IMR-90 (cell line): ENCODE measurements at regions not wholly inside any gene's neighbourhood (a gene's known extent, or its start where the extent isn't known, plus 50 kb on each side); places are given as distances from the start of the nearest gene placed in this dataset.

Experiments
- ATAC-seq: fragments of 200-7000 bp; cut with Tn5 transposase; 2 replicates; pipeline ENCODE4 v1.9.1; 2020; ENCODE audit warnings: low read depth, mild to moderate bottlenecking, moderate library complexity
- BruUV-seq: library from RNA; stranded (reverse); fragments of 400-500 nt; replicated peaks from 2 replicates; lab custom pipeline; 2021; lab: Mats Ljungman, UMichigan
- CTCF ChIA-PET: fragments of 300-600 bp; formaldehyde crosslinking; extraction: SDS; loops from one replicate; lab custom pipeline; 2021; ENCODE audit warnings: antibody characterized with exemption; lab: Yijun Ruan, JAX
- POLR2A ChIA-PET: fragments of 300-600 bp; sonication (Branson Sonifier 250); formaldehyde crosslinking; loops from one replicate; lab custom pipeline; 2022; ENCODE audit warnings: antibody characterized with exemption; ENCODE audit not compliant: unreplicated experiment; lab: Charles Lee
- DNase-seq: peaks from one replicate; pipeline ENCODE4 v3.0.0; 2013
- H2AFZ ChIP-seq: replicated peaks from 2 replicates; pipeline ENCODE3; 2013; ENCODE audit warnings: low read length, mild to moderate bottlenecking; ENCODE audit not compliant: poor library complexity
- H2AK5ac ChIP-seq: 2 replicates; pipeline ENCODE4 v1.6.1; 2013; ENCODE audit warnings: low read depth, low read length, inconsistent platforms
- H2AK9ac ChIP-seq: replicated peaks from 2 replicates; pipeline ENCODE3; 2013; ENCODE audit warnings: mild to moderate bottlenecking, low read depth, low read length, moderate library complexity; ENCODE audit not compliant: poor library complexity
- H2BK120ac ChIP-seq: 2 replicates; pipeline ENCODE4 v1.6.1; 2013; ENCODE audit warnings: low read depth, low read length, inconsistent platforms
- H2BK15ac ChIP-seq: 3 replicates; pipeline ENCODE4 v1.6.1; 2013; ENCODE audit warnings: low read depth, low read length, inconsistent platforms
- H2BK20ac ChIP-seq: 2 replicates; pipeline ENCODE4 v1.6.1; 2013; ENCODE audit warnings: low read depth, mild to moderate bottlenecking, inconsistent platforms, low read length, moderate library complexity
- H2BK5ac ChIP-seq: 2 replicates; pipeline ENCODE4 v1.6.1; 2013; ENCODE audit warnings: mild to moderate bottlenecking, low read depth, low read length, inconsistent platforms; ENCODE audit not compliant: poor library complexity, severe bottlenecking
- H3K14ac ChIP-seq: replicated peaks from 2 replicates; pipeline ENCODE4 v1.6.1; 2013; ENCODE audit warnings: low read depth, low read length, inconsistent platforms
- H3K18ac ChIP-seq: 2 replicates; pipeline ENCODE4 v1.6.1; 2013; ENCODE audit warnings: low read depth, low read length, control low read depth
- H3K23ac ChIP-seq: 2 replicates; pipeline ENCODE4 v1.6.1; 2013; ENCODE audit warnings: low read depth, low read length, inconsistent platforms
- H3K27ac ChIP-seq: 2 replicates; pipeline ENCODE4 v1.5.1; 2013; ENCODE audit warnings: mild to moderate bottlenecking, control low read depth, low read length; ENCODE audit not compliant: insufficient read depth
- H3K27me3 ChIP-seq: 2 replicates; pipeline ENCODE4 v1.6.1; 2013; ENCODE audit warnings: low read length; ENCODE audit not compliant: control insufficient read depth, insufficient read depth
- H3K36me3 ChIP-seq: 2 replicates; pipeline ENCODE4 v1.6.1; 2013; ENCODE audit warnings: low read length, mixed read lengths; ENCODE audit not compliant: control insufficient read depth, insufficient read depth
- H3K4ac ChIP-seq: 2 replicates; pipeline ENCODE4 v1.6.1; 2013; ENCODE audit warnings: low read depth, low read length, inconsistent platforms
- H3K4me1 ChIP-seq: 2 replicates; pipeline ENCODE4 v1.6.1; 2013; ENCODE audit warnings: low read length, mixed read lengths; ENCODE audit not compliant: control insufficient read depth, insufficient read depth
- H3K4me2 ChIP-seq: 2 replicates; pipeline ENCODE4 v1.6.1; 2013; ENCODE audit warnings: low read depth, mild to moderate bottlenecking, control low read depth, low read length, moderate library complexity
- H3K4me3 ChIP-seq: 2 replicates; pipeline ENCODE4 v1.5.1; 2013; ENCODE audit warnings: low read depth, mild to moderate bottlenecking, control low read depth, low read length, moderate library complexity; ENCODE audit not compliant: insufficient read depth
- H3K56ac ChIP-seq: 2 replicates; pipeline ENCODE4 v1.6.1; 2013; ENCODE audit warnings: low read length, inconsistent platforms; ENCODE audit not compliant: insufficient read depth; ENCODE audit errors: extremely low read depth
- H3K79me1 ChIP-seq, 2 experiments: 2 replicates each; pipeline ENCODE4 v1.6.1; 2013; ENCODE audit warnings: low read length in 2 of 2, inconsistent platforms in 1 of 2, low read depth in 1 of 2
- H3K9ac ChIP-seq: 2 replicates; pipeline ENCODE4 v1.6.1; 2013; ENCODE audit warnings: low read depth, low read length, control low read depth
- H3K9me1 ChIP-seq: 2 replicates; pipeline ENCODE4 v1.6.1; 2013; ENCODE audit warnings: low read length, inconsistent platforms; ENCODE audit not compliant: insufficient read depth
- H3K9me3 ChIP-seq: 2 replicates; pipeline ENCODE4 v1.6.1; 2013; ENCODE audit warnings: low read length; ENCODE audit not compliant: control insufficient read depth, insufficient read depth
- H4K20me1 ChIP-seq: 2 replicates; pipeline ENCODE4 v1.6.1; 2013; ENCODE audit warnings: low read length, inconsistent platforms; ENCODE audit not compliant: insufficient read depth
- H4K5ac ChIP-seq: 2 replicates; pipeline ENCODE4 v1.6.1; 2013; ENCODE audit warnings: mild to moderate bottlenecking, low read depth, low read length, control low read depth
- H4K8ac ChIP-seq, 2 experiments: 2 replicates each; pipeline ENCODE4 v1.6.1; 2013; ENCODE audit warnings: low read depth in 2 of 2, low read length in 2 of 2, control low read depth in 1 of 2, inconsistent platforms in 1 of 2
- H4K91ac ChIP-seq: 2 replicates; pipeline ENCODE4 v1.6.1; 2013; ENCODE audit warnings: low read depth, low read length, inconsistent platforms; ENCODE audit not compliant: insufficient read depth
- BHLHE40 ChIP-seq: fragments of 150-350 bp; IDR thresholded peaks from 2 replicates; pipeline ENCODE4 v1.6.1; 2016; ENCODE audit warnings: mild to moderate bottlenecking, low read depth, low read length
- CEBPB ChIP-seq: IDR thresholded peaks from 2 replicates; pipeline ENCODE4 v1.6.1; 2012; ENCODE audit warnings: low read depth, low read length, improper control_type of control experiment
- CHD1 ChIP-seq: IDR thresholded peaks from 2 replicates; pipeline ENCODE4 v1.6.1; 2012; ENCODE audit warnings: low read depth, low read length, improper control_type of control experiment
- CTCF ChIP-seq: conservative IDR thresholded peaks from 2 replicates; pipeline ENCODE4 v1.5.1; 2012; ENCODE audit warnings: mild to moderate bottlenecking, low read depth, low read length, improper control_type of control experiment
- ELK1 ChIP-seq: fragments of 150-350 bp; IDR thresholded peaks from 2 replicates; pipeline ENCODE4 v1.6.1; 2016; ENCODE audit warnings: low read depth, mild to moderate bottlenecking, low read length, moderate library complexity, borderline replicate concordance
- FOS ChIP-seq: fragments of 150-350 bp; IDR thresholded peaks from 2 replicates; pipeline ENCODE4 v1.6.1; 2016; ENCODE audit warnings: low read depth, low read length
- MAFK ChIP-seq: IDR thresholded peaks from 2 replicates; pipeline ENCODE4 v1.6.1; 2012; ENCODE audit warnings: low read depth, low read length, improper control_type of control experiment
- MAZ ChIP-seq: IDR thresholded peaks from 2 replicates; pipeline ENCODE4 v1.6.1; 2012; ENCODE audit warnings: low read depth, mild to moderate bottlenecking, low read length, improper control_type of control experiment, moderate library complexity, borderline replicate concordance
- MXI1 ChIP-seq: IDR thresholded peaks from 2 replicates; pipeline ENCODE4 v1.6.1; 2012; ENCODE audit warnings: low read depth, mild to moderate bottlenecking, low read length, moderate library complexity, borderline replicate concordance
- NFE2L2 ChIP-seq: fragments of 150-350 bp; IDR thresholded peaks from 2 replicates; pipeline ENCODE4 v1.6.1; 2016; ENCODE audit warnings: low read depth, mild to moderate bottlenecking, low read length
- POLR2A ChIP-seq: IDR thresholded peaks from 2 replicates; pipeline ENCODE4 v1.6.1; 2012; ENCODE audit warnings: mild to moderate bottlenecking, low read depth, low read length
- RAD21 ChIP-seq: IDR thresholded peaks from 2 replicates; pipeline ENCODE4 v1.6.1; 2012; ENCODE audit warnings: low read length, improper control_type of control experiment
- RCOR1 ChIP-seq: IDR thresholded peaks from 2 replicates; pipeline ENCODE4 v1.6.1; 2012; ENCODE audit warnings: mild to moderate bottlenecking, low read length, improper control_type of control experiment; ENCODE audit not compliant: insufficient replicate concordance
- RFX5 ChIP-seq: IDR thresholded peaks from 2 replicates; pipeline ENCODE4 v1.8.0; 2012; ENCODE audit warnings: low read depth, mild to moderate bottlenecking, low read length, moderate library complexity
- SMC3 ChIP-seq: fragments of 150-350 bp; IDR thresholded peaks from 2 replicates; pipeline ENCODE4 v1.6.1; 2016; ENCODE audit warnings: low read depth, mild to moderate bottlenecking, antibody characterized with exemption, low read length, moderate library complexity
- USF2 ChIP-seq: fragments of 150-350 bp; IDR thresholded peaks from 2 replicates; pipeline ENCODE4 v1.6.1; 2017; ENCODE audit warnings: mild to moderate bottlenecking, antibody characterized with exemption, low read length, low read depth
- WGBS, 2 experiments: methylation state at CpG; one replicate each; pipeline versions ENCODE4 v1.1.5 to v1.1.7; 2013; ENCODE audit warnings: missing lambda C conversion rate in 2 of 2; ENCODE audit not compliant: insufficient read length in 1 of 2; ENCODE audit errors: extremely low coverage in 2 of 2; 5-methylcytosine and 5-hydroxymethylcytosine counted together
- dilution Hi-C: fragments of 300-500 bp; cut with HindIII; formaldehyde crosslinking; loops from one replicate; pipeline ENCODE4 v1.14.3; 2018; ENCODE audit warnings: low sequenced_read_pairs; ENCODE audit not compliant: unreplicated experiment
- in situ Hi-C: fragments of 300-500 bp; cut with MboI; formaldehyde crosslinking; loops from 3 replicates; pipeline ENCODE4 v1.14.3; 2019; ENCODE audit warnings: low sequenced_read_pairs, inconsistent platforms, mixed read lengths
- intact Hi-C: fragments of 100-400 bp; cut with micrococcal nuclease; formaldehyde crosslinking; loops from 2 replicates; pipeline ENCODE4 v1.10.0; 2022

DNA sequence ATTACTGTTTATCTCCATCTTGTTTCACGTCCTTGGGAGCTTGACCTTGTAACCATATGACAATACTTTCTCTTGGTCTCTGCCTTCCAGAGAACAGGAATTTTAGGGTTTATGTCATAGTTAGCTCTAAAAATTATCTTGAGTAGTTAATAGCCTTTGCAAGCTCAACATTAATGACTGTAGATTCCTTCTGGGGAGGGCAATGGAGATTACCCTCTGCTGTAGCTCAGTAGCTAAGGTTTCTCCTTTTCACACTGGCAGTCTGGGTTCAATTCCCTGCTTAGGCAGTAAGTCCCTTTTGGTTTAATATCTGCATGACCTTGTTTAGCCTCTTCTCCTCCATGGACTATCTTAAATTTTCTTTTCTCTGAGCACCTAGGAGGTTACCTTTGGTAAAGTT is 181.7 kb upstream of the GPR101 start:
- no peak overlapping the region for H3K23ac ChIP-seq
- H4K20me1 ChIP-seq: no peaks in the 10 kb centered on the region
- H2AK5ac ChIP-seq: no peak overlapping the region
- no peak overlapping the region for H2BK5ac ChIP-seq
- BruUV-seq: no TSS peak
- H3K14ac ChIP-seq: no peak overlapping the region
- H3K79me1 ChIP-seq: no peaks in the 10 kb centered on the region
- no peak overlapping the region for H3K56ac ChIP-seq
- no peak overlapping the region for H2BK20ac ChIP-seq
- WGBS, 2 experiments: no CpG with 5 or more reads among the region's 1 CpG
- dilution Hi-C loops: no loop called here
- no peak overlapping the region for H3K27ac ChIP-seq
- H3K4me2 ChIP-seq: no peak overlapping the region
- H2AFZ ChIP-seq: no peak overlapping the region
- CTCF ChIA-PET: no interaction called here
- no peak overlapping the region for H2BK15ac ChIP-seq
- POLR2A ChIA-PET: no interaction called here
- no peaks in the 10 kb centered on the region for H3K4me1 ChIP-seq
- no peaks in the 10 kb centered on the region for H3K36me3 ChIP-seq
- no peak overlapping the region for H4K8ac ChIP-seq
- H3K27me3 ChIP-seq: no peaks in the 10 kb centered on the region
- H2AK9ac ChIP-seq: no peak overlapping the region
- H3K9me3 ChIP-seq: 0 out of 2 replicates have a peak, but pooled peaks cover 1% of the 10 kb centered on the region
- no peak overlapping the region for H2BK120ac ChIP-seq
- in situ Hi-C loops: no loop called here
- H3K4me3 ChIP-seq: no peak overlapping the region
- no peak overlapping the region for H4K5ac ChIP-seq
- H3K4ac ChIP-seq: no peak overlapping the region
- intact Hi-C loops: no loop called here
- no peak overlapping the region for H3K9ac ChIP-seq
- TF ChIP-seq CHD1 (no peak), MAZ (no peak), BHLHE40 (no peak), POLR2A (no peak), CEBPB (no peak), USF2 (no peak), ELK1 (no peak), MXI1 (no peak), RCOR1 (no peak), SMC3 (no peak), NFE2L2 (no peak), RFX5 (no peak), CTCF (no peak), FOS (no peak), RAD21 (no peak), MAFK (no peak)
- ATAC-seq: no peak
- H3K18ac ChIP-seq: no peak overlapping the region
- H3K9me1 ChIP-seq: no peaks in the 10 kb centered on the region
- no peak for DNase-seq
- H4K91ac ChIP-seq: no peak overlapping the region
